Activated CD4-positive, alpha-beta T cell treated with anti-CD3 and anti-CD28 coated beads, Interleukin-2, amount 50 U/mL, for 24 hours (primary cell): ENCODE measurements at regions not wholly inside any gene's neighbourhood (a gene's known extent, or its start where the extent isn't known, plus 50 kb on each side); places are given as distances from the start of the nearest gene placed in this dataset.

Experiments used
- DNase-seq, 2 donors: peaks; one replicate each; pipeline ENCODE4 v3.0.0-alpha.2; 2020; ENCODE audit warnings: low read depth in 1 of 2, low spot score in 1 of 2

- no peak for DNase-seq
Measured at GRCh38 chr6:135791441-135791840, 60.1 kb upstream of the PDE7B start.

DNA sequence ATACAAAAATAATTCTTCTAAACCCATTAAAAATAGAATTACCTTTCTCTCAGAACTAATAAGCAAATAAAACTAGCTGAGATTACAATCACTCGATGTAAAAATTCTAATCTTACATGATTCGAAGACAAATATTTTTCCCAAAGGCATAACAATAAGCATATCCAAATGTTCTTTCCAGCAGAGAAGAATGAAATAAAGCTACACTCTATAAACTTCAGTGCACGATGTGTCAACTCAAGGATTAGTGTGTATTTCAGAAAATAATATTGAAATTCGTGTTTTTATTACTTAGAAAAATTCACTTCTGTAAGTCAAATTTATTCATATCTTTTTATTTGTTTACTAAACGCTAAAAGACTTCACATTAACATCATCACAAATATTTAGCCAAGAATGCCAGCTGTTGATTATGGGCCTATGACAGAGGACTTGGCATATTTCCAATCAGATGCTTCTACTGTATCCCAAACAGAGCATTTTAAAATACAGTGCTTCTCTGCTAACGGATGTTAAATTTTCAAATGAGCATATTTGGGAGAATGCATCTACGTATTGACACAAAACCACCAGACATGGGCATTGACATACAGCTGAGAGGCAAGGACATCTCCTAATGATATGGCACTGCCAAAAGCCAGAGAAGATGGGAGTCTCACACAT, 54.7 kb upstream of the PDE7B start:
- no peak for DNase-seq

DNA sequence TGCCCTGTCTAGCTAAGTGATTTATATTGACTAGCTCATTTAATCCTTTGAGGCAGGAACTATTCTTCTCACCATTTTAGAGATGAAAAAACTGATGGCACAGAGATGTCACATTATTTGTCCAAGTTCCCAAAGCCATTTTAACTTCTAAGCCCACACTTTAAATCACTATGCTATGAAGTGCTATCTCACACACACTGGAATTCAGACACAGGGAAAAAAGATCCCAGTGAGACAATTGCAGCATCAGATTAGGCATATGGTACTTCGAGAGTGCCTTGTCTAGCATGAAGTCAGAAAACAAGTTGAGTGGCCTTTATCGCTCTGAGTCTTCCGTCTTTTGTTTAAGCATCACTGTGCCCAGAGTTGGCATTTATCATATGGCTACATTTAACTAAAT, 54.1 kb upstream of the PDE7B start:
- no peak for DNase-seq

GRCh38 chr6:135798751-135799515, 52.6 kb upstream of the PDE7B start:
- no peak for DNase-seq
